DMS153 treated with DMSO at 0.1 percent for 48 hours (cell line): ENCODE measurements at regions not wholly inside any gene's neighbourhood (a gene's known extent, or its start where the extent isn't known, plus 50 kb on each side); places are given as distances from the start of the nearest gene placed in this dataset.
"Not testable (repeated sequence)": the region's sequence is repeated elsewhere in the genome, so short reads cannot be mapped to it uniquely, and the experiment has no call there.

Source experiments
- DNase-seq: peaks from one replicate; lab custom pipeline; 2025; ENCODE audit not compliant: unreplicated experiment; lab: John Stamatoyannopoulos, UW

DNA sequence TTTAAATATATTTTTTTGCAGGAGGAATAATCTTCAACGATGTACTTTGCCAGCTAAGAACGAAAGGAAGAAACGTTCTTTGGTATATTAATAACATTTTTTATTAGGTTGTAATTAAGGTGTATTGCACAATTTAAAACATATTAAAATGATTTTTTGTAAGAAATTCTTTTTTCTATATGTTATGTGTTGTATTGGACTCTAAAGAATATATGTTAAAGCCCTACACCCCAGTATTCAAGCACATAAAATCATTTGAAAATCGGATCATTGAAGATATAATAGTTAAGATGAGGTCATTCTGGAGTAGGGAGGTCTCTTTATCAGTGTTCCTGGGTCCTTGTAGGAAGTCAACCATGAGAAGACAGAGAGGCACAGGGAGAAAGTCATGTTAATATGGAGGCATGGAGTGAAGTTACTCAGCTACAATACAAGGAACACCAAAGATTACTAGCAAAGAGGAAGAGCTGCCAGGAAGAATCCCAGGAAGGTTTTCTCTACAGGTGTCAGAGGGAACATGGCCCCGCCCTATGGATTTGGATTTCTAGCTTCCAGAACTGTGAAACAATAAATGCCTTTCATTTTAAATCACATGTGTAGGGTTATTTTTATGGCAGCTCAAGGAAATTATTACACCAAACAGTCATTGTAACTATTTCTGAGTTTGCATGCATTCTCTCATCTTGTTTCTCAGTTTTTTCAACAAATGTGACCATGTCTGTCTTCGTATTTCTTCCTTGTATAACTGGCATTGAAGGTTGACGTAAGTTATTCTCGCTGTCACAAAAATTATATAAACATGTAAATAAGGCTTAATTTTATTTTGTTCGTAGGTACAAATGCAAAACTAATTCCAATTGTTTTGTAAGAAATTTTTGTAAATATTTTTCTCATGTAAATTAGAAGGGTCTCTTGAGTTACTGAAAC lies 75.4 kb upstream of the VPREB1 start:
- no peak for DNase-seq

DNA sequence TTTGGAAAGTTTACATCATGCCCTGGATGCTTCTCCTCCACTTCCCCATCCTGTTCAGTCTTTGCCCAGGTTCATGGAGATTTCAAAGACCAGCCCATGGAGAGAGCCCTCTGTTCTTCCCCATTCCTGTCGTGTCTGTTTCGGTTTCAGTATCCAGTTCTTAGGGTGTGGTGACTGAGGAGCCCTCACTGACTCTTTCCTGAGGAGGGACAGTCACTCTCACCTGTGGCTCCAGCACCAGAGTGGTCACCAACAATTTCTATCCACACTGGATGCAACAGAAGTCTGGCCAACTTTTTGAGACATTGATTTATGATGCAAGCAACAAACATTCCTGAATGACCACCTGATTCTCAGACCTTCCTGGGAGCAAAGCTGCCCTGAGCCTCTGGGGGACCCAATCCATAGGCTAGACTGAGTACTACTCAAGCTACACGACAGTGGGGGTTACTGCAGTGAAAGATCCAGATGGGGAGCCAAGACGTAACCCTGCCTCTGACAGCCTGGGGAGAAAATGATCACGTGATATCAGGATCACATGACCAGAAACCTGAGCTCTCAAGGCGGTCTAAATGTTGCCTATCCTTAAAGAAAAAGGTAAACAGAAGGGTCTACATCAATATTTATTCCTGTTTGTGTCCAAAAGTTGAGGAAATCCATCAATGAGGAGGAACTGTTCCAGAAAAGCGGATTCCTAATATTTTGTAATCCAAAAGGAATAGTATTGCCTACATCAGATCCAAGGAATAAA lies 76.2 kb upstream of the VPREB1 start:
- DNase-seq = peak; percentile 66

DNA sequence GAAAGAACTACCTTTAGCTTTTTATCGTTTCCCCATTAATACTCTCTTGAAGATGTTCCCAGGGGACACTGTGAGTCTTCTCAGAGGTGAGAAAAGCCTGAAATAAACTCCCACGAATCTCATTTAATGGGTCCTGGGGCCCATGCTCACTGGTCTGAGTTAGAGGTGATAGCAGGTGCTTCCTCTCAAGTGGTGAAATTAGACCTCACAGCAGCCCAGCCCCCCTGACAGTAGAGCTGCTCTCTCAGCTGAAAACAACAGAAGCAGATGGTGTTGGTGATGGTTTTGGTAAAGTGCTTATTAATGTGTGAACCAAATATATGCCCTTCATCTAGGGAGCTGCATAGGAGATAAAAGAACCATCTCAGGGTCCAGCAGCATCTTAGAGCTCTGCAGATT lies 76.8 kb upstream of the VPREB1 start:
- no peak for DNase-seq

DNA sequence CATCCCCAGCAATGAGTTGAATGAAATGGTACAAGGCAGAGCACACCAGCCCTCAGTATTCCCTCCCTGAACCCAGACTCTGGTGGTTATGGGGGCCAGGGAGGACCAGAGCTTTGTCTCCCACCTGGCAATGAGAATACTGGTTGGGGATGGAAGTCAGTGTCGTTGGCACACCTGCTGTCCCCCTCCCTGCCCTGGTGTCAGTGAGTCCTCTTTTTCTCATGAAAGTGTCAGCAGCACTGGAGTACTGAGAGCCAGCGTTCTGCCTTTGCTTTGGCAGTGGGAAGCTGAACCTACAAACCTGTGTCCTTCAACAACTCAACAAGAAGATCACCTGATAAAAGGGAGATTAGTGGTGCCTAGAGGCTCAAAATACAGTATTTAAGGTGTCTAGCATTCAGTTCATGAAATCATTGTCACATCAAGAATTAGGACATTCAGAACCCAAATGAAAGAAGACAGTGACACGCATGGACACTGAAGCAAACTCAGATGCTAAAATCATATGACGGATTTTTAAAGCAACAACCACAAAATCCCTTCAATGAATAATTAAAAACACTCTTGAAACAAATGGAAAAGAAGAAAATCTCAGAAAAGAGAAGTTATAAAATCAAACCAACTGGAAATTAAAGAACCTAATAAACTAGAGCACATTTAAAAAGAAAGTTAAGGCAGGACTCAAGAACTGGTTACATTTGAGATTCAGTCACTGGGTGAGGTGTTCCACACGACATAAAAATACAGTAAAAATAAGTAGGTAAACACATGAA lies 77.5 kb upstream of the VPREB1 start:
- DNase-seq = no peak

DNA sequence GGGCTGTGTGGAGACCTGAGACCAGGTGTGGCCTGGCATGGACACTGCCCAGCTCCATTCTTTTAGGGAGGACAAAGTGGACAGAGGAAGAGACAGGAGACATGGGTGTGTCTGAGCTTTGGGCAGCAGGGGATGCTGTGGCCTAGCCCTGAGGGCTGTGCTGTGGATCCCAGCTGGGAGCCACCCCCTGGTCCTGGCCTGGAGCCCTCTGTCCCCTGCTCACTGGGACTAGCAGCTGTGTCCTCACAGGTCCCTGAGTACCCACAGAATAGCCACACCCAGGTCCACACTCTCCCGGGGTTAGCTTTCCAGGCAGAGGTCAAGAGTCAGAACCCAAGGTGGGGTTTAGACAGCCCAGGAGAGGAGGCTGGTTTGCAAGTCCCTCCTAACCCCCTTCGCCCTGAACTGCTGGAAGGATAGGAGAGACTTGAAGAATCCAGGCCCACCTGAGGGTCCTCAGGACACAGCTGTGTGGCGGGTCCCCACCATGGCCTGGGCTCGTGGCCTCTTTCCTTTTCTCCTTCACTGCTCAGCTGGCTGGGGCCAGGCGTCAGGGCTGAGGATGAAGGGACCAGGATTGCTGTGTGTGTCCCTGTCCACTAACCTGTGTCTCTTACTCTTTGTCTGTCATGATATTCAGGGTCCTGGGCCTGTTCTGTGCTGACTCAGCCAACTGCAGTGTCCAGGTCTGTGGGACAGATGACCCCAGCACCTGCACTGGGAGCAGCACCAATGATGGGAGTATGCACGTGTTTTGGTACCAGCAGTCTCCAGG lies 78.5 kb upstream of the VPREB1 start:
- no peak for DNase-seq

- no peak for DNase-seq
Observed at GRCh38 chr22:22164541-22165272, 79.9 kb upstream of the VPREB1 start.

- DNase-seq = no peak
Observed at GRCh38 chr22:22161924-22162851, 82.4 kb upstream of the VPREB1 start.

- not testable (repeated sequence) for DNase-seq
Observed at GRCh38 chr22:22160768-22161167, 83.8 kb upstream of the VPREB1 start.

GRCh38 chr22:22159384-22159783 lies 85.2 kb upstream of the VPREB1 start:
- DNase-seq = no peak

DNA sequence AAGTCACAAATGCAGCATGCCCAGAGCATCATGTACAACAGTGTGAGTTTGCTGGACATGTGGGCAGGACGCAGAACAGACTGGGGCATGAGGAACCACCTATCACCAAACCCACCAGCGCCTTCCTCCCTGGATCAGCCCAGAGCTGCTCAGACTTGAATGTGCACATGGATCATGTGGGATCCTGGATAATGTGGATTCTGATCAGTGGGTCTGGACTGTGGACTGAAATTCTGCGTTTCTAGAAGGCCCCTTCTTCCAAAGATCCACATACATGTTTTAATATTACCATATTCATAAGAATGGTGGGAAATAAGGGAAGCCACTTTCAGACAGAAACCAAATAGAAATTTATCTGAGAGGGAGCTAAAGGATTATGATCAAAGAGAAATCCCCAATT lies 85.6 kb upstream of the VPREB1 start:
- no peak for DNase-seq

DNA sequence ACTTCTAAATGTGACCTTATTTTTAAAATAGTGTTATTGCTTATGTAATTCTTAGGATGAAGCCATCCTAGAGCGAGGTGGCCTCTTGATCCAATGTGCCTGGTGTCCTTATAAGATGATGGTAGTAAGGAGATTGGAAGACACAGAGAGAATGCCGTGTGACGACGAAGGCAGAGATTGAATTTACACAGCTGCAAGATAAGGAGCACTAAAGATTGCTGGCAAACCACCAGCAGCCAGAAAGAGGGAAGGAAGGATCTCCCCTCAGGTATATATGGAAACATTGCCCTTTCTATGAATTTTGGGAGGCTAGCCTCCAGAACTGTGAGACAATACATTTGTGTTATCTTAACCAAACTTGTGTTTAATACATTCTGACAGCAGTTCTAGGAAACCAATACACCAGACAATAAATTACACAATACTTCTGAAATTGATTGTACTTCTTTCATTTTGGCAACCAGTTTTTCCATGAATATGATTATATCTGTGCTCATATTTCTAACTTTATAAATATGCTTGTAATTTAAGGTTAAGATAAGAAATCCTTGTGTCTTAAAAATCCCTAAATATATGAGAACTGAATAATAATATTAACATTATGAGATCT lies 86.3 kb upstream of the VPREB1 start:
- no peak for DNase-seq

DNA sequence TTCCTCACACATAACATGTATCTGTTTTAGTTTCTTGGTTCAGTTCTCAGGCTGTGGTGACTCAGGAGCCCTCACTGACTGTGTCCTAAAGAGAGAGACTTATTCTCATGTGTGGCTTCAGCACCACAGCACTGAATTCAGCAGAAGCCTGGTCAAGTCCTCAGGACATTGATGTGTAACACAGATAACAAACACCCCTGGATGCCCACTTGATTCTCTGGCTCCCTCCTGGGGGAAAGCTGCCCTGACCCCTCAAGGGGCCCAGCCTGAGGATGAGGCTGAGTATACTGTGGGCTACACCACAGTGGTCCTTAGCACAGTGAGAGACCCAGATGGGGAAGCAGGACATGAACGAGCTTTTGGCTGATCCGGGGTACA lies 87.2 kb upstream of the VPREB1 start:
- DNase-seq = no peak

- peak; percentile 91 for DNase-seq
Observed at GRCh38 chr22:22156716-22157347, 87.8 kb upstream of the VPREB1 start.

GRCh38 chr22:22156348-22156715 lies 88.3 kb upstream of the VPREB1 start:
- no peak for DNase-seq

DNA sequence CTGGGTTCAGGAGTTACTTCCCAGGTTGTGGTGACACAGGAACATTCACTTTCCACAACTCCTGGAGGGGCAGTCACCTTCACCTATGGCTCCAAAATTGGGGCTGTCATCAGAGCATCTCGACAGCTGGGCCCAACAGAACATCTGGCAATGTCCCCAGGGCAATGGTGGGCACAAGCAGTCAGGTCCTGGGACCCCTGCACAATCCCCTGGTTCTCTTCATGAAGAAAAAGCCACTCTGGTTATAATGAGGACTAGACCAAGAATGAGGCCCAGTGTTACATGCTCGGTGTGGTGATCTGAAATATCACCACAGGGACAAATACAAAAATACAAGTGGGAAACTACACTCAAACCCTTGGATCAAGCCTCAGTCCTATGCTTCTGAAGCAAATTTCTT lies 89.0 kb upstream of the VPREB1 start:
- no peak for DNase-seq

- DNase-seq = no peak
Observed at GRCh38 chr22:22155146-22155545, 89.4 kb upstream of the VPREB1 start.

DNA sequence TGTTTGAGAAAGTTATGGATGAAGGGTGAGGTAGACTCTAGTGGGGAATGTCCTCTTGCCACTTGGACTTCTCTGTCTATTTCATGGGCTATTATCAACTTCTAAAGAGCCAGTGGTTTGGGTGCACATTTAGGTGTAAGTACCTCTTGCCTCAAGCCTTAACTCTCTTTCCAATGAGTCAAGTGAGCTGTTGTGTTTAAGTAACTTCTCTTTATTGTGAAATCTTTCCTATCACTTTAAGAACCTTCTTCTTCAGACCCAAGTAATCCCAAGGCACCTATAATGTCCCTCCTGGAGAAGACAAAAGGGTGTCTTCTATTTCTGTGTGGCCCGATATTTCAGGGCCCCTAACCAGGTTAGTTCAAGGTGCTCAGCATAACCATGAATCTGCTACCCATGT lies 90.5 kb upstream of the VPREB1 start:
- no peak for DNase-seq

DNA sequence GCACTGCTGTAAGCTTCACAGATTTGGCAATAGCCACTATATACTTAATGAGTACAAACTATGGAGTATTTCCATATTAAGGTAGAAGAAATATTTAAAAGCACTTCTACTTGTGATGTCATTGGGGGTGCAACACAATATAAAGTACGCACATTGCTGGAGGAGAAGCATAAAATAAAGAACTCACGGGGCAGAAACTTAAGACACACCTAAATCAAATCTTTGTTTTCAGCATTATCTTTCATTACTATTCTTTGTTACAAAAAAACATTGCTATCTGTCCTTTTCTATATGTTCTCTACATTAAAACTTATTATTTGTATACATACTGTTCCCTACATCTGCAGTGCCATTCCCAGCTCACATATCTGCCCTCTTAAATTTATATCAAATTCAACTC lies 93.3 kb upstream of the VPREB1 start:
- no peak for DNase-seq
